ENCODE measurements at regions not wholly inside any gene's neighbourhood (a gene's known extent, or its start where the extent isn't known, plus 50 kb on each side); places are given as distances from the start of the nearest gene placed in this dataset.

DNA sequence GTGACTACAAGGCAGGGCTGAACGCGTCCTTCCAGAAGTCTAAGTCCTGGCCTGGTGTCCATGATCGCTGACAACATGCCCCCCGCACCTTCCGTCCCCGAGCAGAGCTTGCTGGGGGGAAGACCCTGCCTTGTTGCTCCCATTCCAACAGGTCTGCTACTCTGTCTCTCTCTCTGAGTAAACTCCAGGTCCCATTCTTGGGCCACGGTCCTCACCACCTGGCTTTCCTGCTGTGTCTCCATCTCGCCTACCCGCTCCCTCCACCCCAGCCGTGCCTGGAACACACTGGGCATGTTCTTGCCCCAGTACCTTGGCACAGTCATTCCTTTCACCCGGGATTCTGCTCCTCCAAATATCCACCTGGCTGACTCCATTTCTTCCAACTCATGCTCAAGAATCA is 162.3 kb downstream of the BMP7 start (continued):
- TF ChIP-seq ETV6 (conservative IDR thresholded peaks at IDR 0.05 in 1 of 2, IDR thresholded peaks at IDR 0.05 in 1 of 2; ENCODE audit: borderline replicate concordance in 1 of 2, low read depth in 1 of 2), result peak in 1 of 2 experiments; percentile 84; a peak in 1 of 4 replicates

DNA sequence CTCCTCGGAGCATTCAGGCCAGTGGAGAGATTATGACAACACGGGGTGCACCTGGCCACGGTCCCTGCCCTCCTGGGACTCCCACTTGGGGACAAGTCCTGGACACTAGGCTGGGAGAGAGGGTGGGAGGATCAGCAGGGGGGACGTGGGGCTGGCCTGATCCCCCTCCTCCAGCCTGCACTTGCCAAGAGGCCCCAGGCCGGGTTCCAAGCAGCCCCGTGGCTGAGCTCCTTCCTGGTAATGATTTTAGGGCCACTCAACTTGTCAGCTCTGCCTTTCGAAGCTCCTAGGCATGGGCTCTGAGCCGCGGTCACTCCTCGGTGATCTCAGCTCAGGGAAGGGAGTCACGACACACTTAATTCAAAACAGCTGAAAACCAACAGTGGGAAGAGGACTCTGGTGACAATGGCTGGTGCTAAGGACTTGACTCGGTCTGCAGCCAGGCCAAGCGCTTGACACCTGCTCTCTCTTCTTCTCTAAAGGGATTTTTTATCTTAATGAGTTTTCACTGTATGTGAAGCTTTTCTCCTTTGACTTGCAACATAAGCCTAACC is 161.7 kb downstream of the BMP7 start:
- Histone ChIP-seq H4K20me1 (ENCODE audit: control insufficient read depth, insufficient read depth) (no peaks in the 10 kb centered on the region), H3K4me3 (no peak overlapping the region), H3K79me2 (ENCODE audit: control insufficient read depth, insufficient read depth, low read length) (no peaks in the 10 kb centered on the region), H3K27me3 (replicated peaks in 1 of 2; ENCODE audit: control insufficient read depth in 2 of 2, insufficient read depth in 2 of 2, low read length in 1 of 2) (no peaks in the 10 kb centered on the region), H3K27ac (ENCODE audit: control insufficient read depth, insufficient read depth) (no peak overlapping the region), H3K9me3 (replicated peaks; ENCODE audit: control insufficient read depth, insufficient read depth, low read length) (no peaks in the 10 kb centered on the region; the same call in 2 of the 3 replicates), H3K9ac (ENCODE audit: control insufficient read depth, insufficient read depth, low read length) (no peak overlapping the region), H3K4me1 (ENCODE audit: control insufficient read depth, insufficient read depth, low read length) (no peaks in the 10 kb centered on the region), H3K4me2 (ENCODE audit: control insufficient read depth, insufficient read depth) (no peak overlapping the region), H2AFZ (ENCODE audit: control insufficient read depth, low read depth, low read length) (no peak overlapping the region), H3K36me3 (ENCODE audit: control insufficient read depth in 2 of 2, insufficient read depth in 2 of 2, low read length in 1 of 2) (no peaks in the 10 kb centered on the region)
- SMC1A ChIA-PET (ENCODE audit: uncharacterized antibody, unreplicated experiment), result interaction anchor here (1.1 kb wide), 1 partner anchor 242 kb away, joined by 3 read pairs; no protein-coding TSS in a partner anchor
- in situ Hi-C loops (cut with MboI) (no loop called here), intact Hi-C loops (cut with micrococcal nuclease; ENCODE audit: unreplicated experiment) (no loop called here)
- CTCF ChIA-PET, result interaction anchor here (1.0 kb wide), 1 partner anchor 14 kb away, joined by 4 read pairs; no protein-coding TSS in a partner anchor
- ATAC-seq, result no peak
- FAIRE-seq, result no peak
- RAD21 ChIA-PET (ENCODE audit: unreplicated experiment), result no interaction called here
- no TSS peak for BruUV-seq (replicated peaks)
- POLR2A ChIA-PET, result no interaction called here
- 30% methylated on average over 13 of the region's 13 CpGs for WGBS (ENCODE audit: insufficient coverage, insufficient replicate concordance, low lambda C conversion rate, missing lambda C conversion rate)
- no peak for DNase-seq (ENCODE audit: low read depth, low spot score)
- no peak for TF ChIP-seq POU2F2 (IDR thresholded peaks at IDR 0.05; ENCODE audit: borderline replicate concordance, low read depth, low read length)
- TF ChIP-seq WRNIP1 (IDR thresholded peaks at IDR 0.05; ENCODE audit: borderline replicate concordance, low read depth, low read length), result no peak
- TF ChIP-seq RFX5 (IDR thresholded peaks at IDR 0.05; ENCODE audit: low read depth, low read length), result no peak
- TF ChIP-seq, protein P1, sequence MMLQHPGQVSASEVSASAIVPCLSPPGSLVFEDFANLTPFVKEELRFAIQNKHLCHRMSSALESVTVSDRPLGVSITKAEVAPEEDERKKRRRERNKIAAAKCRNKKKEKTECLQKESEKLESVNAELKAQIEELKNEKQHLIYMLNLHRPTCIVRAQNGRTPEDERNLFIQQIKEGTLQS (IDR thresholded peaks at IDR 0.05; ENCODE audit: borderline replicate concordance, extremely low read depth, low read depth, low read length), result no peak
- TF ChIP-seq HDGF (IDR thresholded peaks at IDR 0.05), result no peak
- TF ChIP-seq, protein P2, sequence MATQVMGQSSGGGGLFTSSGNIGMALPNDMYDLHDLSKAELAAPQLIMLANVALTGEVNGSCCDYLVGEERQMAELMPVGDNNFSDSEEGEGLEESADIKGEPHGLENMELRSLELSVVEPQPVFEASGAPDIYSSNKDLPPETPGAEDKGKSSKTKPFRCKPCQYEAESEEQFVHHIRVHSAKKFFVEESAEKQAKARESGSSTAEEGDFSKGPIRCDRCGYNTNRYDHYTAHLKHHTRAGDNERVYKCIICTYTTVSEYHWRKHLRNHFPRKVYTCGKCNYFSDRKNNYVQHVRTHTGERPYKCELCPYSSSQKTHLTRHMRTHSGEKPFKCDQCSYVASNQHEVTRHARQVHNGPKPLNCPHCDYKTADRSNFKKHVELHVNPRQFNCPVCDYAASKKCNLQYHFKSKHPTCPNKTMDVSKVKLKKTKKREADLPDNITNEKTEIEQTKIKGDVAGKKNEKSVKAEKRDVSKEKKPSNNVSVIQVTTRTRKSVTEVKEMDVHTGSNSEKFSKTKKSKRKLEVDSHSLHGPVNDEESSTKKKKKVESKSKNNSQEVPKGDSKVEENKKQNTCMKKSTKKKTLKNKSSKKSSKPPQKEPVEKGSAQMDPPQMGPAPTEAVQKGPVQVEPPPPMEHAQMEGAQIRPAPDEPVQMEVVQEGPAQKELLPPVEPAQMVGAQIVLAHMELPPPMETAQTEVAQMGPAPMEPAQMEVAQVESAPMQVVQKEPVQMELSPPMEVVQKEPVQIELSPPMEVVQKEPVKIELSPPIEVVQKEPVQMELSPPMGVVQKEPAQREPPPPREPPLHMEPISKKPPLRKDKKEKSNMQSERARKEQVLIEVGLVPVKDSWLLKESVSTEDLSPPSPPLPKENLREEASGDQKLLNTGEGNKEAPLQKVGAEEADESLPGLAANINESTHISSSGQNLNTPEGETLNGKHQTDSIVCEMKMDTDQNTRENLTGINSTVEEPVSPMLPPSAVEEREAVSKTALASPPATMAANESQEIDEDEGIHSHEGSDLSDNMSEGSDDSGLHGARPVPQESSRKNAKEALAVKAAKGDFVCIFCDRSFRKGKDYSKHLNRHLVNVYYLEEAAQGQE (IDR thresholded peaks at IDR 0.05; ENCODE audit: low read depth, low read length), result no peak
- TF ChIP-seq, protein P3, sequence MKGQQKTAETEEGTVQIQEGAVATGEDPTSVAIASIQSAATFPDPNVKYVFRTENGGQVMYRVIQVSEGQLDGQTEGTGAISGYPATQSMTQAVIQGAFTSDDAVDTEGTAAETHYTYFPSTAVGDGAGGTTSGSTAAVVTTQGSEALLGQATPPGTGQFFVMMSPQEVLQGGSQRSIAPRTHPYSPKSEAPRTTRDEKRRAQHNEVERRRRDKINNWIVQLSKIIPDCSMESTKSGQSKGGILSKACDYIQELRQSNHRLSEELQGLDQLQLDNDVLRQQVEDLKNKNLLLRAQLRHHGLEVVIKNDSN (IDR thresholded peaks at IDR 0.05; ENCODE audit: borderline replicate concordance, extremely low read length, insufficient read depth, low read depth, low read length), result no peak
- no peak for TF ChIP-seq FOS (IDR thresholded peaks at IDR 0.05; ENCODE audit: borderline replicate concordance, extremely low read depth, insufficient read length)
- TF ChIP-seq, protein P4, sequence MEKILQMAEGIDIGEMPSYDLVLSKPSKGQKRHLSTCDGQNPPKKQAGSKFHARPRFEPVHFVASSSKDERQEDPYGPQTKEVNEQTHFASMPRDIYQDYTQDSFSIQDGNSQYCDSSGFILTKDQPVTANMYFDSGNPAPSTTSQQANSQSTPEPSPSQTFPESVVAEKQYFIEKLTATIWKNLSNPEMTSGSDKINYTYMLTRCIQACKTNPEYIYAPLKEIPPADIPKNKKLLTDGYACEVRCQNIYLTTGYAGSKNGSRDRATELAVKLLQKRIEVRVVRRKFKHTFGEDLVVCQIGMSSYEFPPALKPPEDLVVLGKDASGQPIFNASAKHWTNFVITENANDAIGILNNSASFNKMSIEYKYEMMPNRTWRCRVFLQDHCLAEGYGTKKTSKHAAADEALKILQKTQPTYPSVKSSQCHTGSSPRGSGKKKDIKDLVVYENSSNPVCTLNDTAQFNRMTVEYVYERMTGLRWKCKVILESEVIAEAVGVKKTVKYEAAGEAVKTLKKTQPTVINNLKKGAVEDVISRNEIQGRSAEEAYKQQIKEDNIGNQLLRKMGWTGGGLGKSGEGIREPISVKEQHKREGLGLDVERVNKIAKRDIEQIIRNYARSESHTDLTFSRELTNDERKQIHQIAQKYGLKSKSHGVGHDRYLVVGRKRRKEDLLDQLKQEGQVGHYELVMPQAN (conservative IDR thresholded peaks at IDR 0.05), result no peak
- TF ChIP-seq, protein P5, sequence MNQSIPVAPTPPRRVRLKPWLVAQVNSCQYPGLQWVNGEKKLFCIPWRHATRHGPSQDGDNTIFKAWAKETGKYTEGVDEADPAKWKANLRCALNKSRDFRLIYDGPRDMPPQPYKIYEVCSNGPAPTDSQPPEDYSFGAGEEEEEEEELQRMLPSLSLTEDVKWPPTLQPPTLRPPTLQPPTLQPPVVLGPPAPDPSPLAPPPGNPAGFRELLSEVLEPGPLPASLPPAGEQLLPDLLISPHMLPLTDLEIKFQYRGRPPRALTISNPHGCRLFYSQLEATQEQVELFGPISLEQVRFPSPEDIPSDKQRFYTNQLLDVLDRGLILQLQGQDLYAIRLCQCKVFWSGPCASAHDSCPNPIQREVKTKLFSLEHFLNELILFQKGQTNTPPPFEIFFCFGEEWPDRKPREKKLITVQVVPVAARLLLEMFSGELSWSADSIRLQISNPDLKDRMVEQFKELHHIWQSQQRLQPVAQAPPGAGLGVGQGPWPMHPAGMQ (IDR thresholded peaks at IDR 0.05; ENCODE audit: borderline replicate concordance), result no peak
- no peak for TF ChIP-seq KDM1A (IDR thresholded peaks at IDR 0.05; ENCODE audit: borderline replicate concordance)
- TF ChIP-seq MYC (IDR thresholded peaks at IDR 0.05; ENCODE audit: insufficient read depth, insufficient read length, insufficient replicate concordance, low read length, severe bottlenecking), result no peak
